ENCODE measurements at regions not wholly inside any gene's neighbourhood (a gene's known extent, or its start where the extent isn't known, plus 50 kb on each side); places are given as distances from the start of the nearest gene placed in this dataset.

GRCh38 chr17:27240086-27240801 is 53.7 kb upstream of the WSB1 start:
- DNase-seq (ENCODE audit: low read depth in 2 of 2), result no peak

GRCh38 chr17:27240802-27241155 is 53.1 kb upstream of the WSB1 start:
- no peak for DNase-seq (ENCODE audit: low read depth in 2 of 2)

GRCh38 chr17:27241346-27241946 is 52.5 kb upstream of the WSB1 start:
- DNase-seq (ENCODE audit: low read depth in 2 of 2), result no peak

- DNase-seq (ENCODE audit: low read depth in 2 of 2), result no peak
These were observed 51.0 kb upstream of the WSB1 start for GRCh38 chr17:27242951-27243350.

DNA sequence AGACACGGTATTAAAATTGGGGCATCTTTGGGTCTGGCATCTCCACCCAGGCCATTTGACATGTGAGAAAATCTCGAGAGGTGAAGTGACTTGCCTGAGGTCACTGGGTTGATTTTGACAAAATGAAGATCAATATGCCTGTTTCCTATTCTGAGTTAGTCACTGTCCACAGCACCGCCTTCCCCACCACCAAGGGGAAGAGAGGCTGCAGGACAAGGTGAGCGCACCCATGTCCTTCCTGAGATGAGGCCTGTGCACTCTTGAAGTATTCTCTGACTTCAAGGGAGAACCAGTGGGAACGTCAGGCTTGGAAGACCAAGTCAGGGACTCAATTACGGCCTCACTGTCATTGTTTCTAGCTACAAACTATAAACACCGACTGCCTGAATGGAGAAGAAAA is 49.9 kb upstream of the WSB1 start:
- DNase-seq (ENCODE audit: low read depth in 2 of 2), result no peak

All from lung microvascular endothelial cell (primary cell).